HepG2 (cell line): ENCODE measurements at regions not wholly inside any gene's neighbourhood (a gene's known extent, or its start where the extent isn't known, plus 50 kb on each side); places are given as distances from the start of the nearest gene placed in this dataset.

Source experiments
- ATAC-seq: fragments of 200-7000 bp; cut with Tn5 transposase; 3 replicates; pipeline ENCODE4 v1.9.1; 2020; ENCODE audit warnings: mild to moderate bottlenecking, moderate library complexity
- BruUV-seq: library from RNA; stranded (reverse); fragments of 400-500 nt; replicated peaks from 2 replicates; lab custom pipeline; 2021; lab: Mats Ljungman, UMichigan
- CTCF ChIA-PET: fragments of 300-600 bp; formaldehyde crosslinking; extraction: SDS; loops from one replicate; lab custom pipeline; 2021; ENCODE audit warnings: low total read pairs, inconsistent platforms, low intra/inter-chr PET ratio; lab: Yijun Ruan, JAX
- POLR2A ChIA-PET: fragments of 350-600 bp; sonication (Branson Sonifier 250); formaldehyde crosslinking; loops from one replicate; lab custom pipeline; 2020; ENCODE audit warnings: antibody characterized with exemption, inconsistent platforms; lab: Yijun Ruan, JAX
- DNase-seq: peaks from one replicate; pipeline ENCODE4 v3.0.0-alpha.2; 2015; ENCODE audit warnings: low spot score
- FAIRE-seq: peaks from 3 replicates; lab custom pipeline; 2011; peaks lifted over from hg19 to GRCh38; lab: Jason Lieb, UNC
- H2AFZ ChIP-seq: one replicate; pipeline ENCODE4 v1.6.1; 2011; ENCODE audit warnings: low read length, inconsistent platforms
- H3K27ac ChIP-seq: fragments of 300-600 bp; 3 replicates; pipeline ENCODE4 v1.8.0; 2011; ENCODE audit warnings: mixed run types, mild to moderate bottlenecking, mixed read lengths, low read length, inconsistent platforms; ENCODE audit not compliant: insufficient read depth; ENCODE audit errors: extremely low read length
- H3K27me3 ChIP-seq, 2 experiments: fragments of 200-600 bp in 1 of 2; 2 replicates in 1 of 2; 3 replicates in 1 of 2; pipeline versions ENCODE4 v1.6.0 to v1.8.0; 2011; ENCODE audit warnings: low read length in 2 of 2, mild to moderate bottlenecking in 2 of 2, moderate library complexity in 2 of 2, inconsistent platforms in 1 of 2; ENCODE audit not compliant: insufficient read depth in 2 of 2, control insufficient read depth in 1 of 2
- H3K36me3 ChIP-seq, 2 experiments: fragments of 200-600 bp in 1 of 2; replicated peaks in 1 of 2; 2 replicates in 1 of 2; 3 replicates in 1 of 2; pipeline versions ENCODE4 v1.5.1 to v1.8.0; 2011; ENCODE audit warnings: low read length in 2 of 2, inconsistent platforms in 1 of 2; ENCODE audit not compliant: insufficient read depth in 2 of 2, control insufficient read depth in 1 of 2
- H3K4me1 ChIP-seq: 2 replicates; pipeline ENCODE4 v1.5.1; 2012; ENCODE audit warnings: low read length, inconsistent platforms; ENCODE audit not compliant: insufficient read depth
- H3K4me2 ChIP-seq: 2 replicates; pipeline ENCODE4 v1.6.0; 2011; ENCODE audit warnings: low read depth, low read length, inconsistent platforms
- H3K4me3 ChIP-seq, 3 experiments: fragments of 200-600 bp in 1 of 3; sonication (generic), shearing (Covaris generic) in 1 of 3; replicated peaks in 1 of 3; 2 replicates each; pipeline ENCODE4 v1.5.1; 2011 to 2016; ENCODE audit warnings: low read length in 3 of 3, inconsistent platforms in 2 of 3, low read depth in 2 of 3, mild to moderate bottlenecking in 2 of 3, control low read depth in 1 of 3, mixed read lengths in 1 of 3; ENCODE audit not compliant: insufficient read depth in 1 of 3
- H3K79me2 ChIP-seq: one replicate; pipeline ENCODE4 v1.6.1; 2011; ENCODE audit warnings: low read length, inconsistent platforms; ENCODE audit not compliant: insufficient read depth
- H3K9ac ChIP-seq: 2 replicates; pipeline ENCODE4 v1.6.0; 2011; ENCODE audit warnings: mild to moderate bottlenecking, low read depth, low read length, inconsistent platforms; ENCODE audit not compliant: insufficient read depth
- H3K9me3 ChIP-seq: 2 replicates; pipeline ENCODE4 v1.5.1; 2012; ENCODE audit warnings: mild to moderate bottlenecking, low read length
- H4K20me1 ChIP-seq: 2 replicates; pipeline ENCODE4 v1.6.0; 2011; ENCODE audit warnings: inconsistent platforms, mild to moderate bottlenecking, low read length, moderate library complexity; ENCODE audit not compliant: insufficient read depth
- ATAD3A ChIP-seq: sonication (generic); formaldehyde crosslinking; IDR thresholded peaks from 2 replicates; pipeline ENCODE4 v1.4.0; 2020; ENCODE audit warnings: missing genetic modification reagents
- CREB1 ChIP-seq, 2 experiments: fragments of 450-650 bp in 1 of 2; IDR thresholded peaks; 2 replicates each; pipeline ENCODE4 v1.6.1; 2016 to 2017; ENCODE audit warnings: control low read depth in 1 of 2, mild to moderate bottlenecking in 1 of 2, missing compliant biosample characterization in 1 of 2, missing genetic modification characterization in 1 of 2
- MXI1 ChIP-seq: IDR thresholded peaks from 3 replicates; pipeline ENCODE4 v1.6.1; 2012; ENCODE audit warnings: low read depth, low read length, inconsistent platforms, borderline replicate concordance
- RARG ChIP-seq: sonication (generic); formaldehyde crosslinking; IDR thresholded peaks from 2 replicates; pipeline ENCODE4 v1.4.0; 2020; ENCODE audit warnings: low read depth, mild to moderate bottlenecking, missing genetic modification reagents
- ZBTB1 ChIP-seq: sonication (generic); formaldehyde crosslinking; IDR thresholded peaks from 2 replicates; pipeline ENCODE4 v1.4.0; 2020; ENCODE audit warnings: missing genetic modification reagents, borderline replicate concordance
- WGBS: methylation state at CpG from one replicate; pipeline ENCODE4 v1.1.6; 2017; ENCODE audit warnings: low lambda C conversion rate; 5-methylcytosine and 5-hydroxymethylcytosine counted together
- in situ Hi-C: cut with HindIII; loops from 2 replicates; pipeline ENCODE4 v1.10.0; 2017; ENCODE audit warnings: low pct_unique_long_range_greater_than_20kb; ENCODE audit not compliant: extremely low pct_ligation_motif_present
- intact Hi-C: fragments of 100-400 bp; cut with micrococcal nuclease; formaldehyde crosslinking; loops from one replicate; pipeline ENCODE4 v1.10.0; 2022; ENCODE audit not compliant: unreplicated experiment
- TF ChIP-seq, protein P1 (sequence below), 2 experiments: fragments of 450-650 bp in 1 of 2; sonication (generic) in 1 of 2; formaldehyde crosslinking; IDR thresholded peaks; 2 replicates each; pipeline versions ENCODE4 v1.5.0 to v1.8.0; 2020 to 2022; ENCODE audit warnings: mild to moderate bottlenecking in 1 of 2, missing genetic modification reagents in 1 of 2
- TF ChIP-seq, protein P2 (sequence below): sonication (generic); formaldehyde crosslinking; IDR thresholded peaks from 2 replicates; pipeline ENCODE4 v1.5.1; 2020; ENCODE audit warnings: missing genetic modification reagents, mild to moderate bottlenecking, borderline replicate concordance
- TF ChIP-seq, protein P3 (sequence below): sonication (generic); formaldehyde crosslinking; IDR thresholded peaks from 2 replicates; pipeline ENCODE4 v1.4.0; 2020; ENCODE audit warnings: missing genetic modification reagents

DNA sequence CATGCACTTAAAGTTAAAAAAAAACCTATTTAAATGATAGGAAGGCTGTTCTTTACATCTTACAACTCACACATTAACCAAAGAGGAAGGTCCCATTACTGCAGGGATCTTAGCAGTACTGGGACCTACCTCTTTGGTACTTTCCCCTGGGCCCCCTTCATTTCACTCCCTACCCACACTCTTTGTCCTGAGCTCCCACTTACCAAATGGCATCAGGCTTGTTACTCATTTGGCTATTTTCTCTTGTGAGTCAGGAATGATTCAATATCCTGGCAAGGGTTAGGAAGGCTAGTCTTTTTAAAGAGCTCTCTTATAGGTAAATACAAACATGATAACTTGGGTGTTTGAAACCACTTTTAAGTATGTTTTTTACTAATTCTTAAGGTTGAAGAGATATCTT lies 117.4 kb upstream of the ELL2 start:
- H3K4me2 ChIP-seq, result no peak overlapping the region
- TF ChIP-seq, protein P1, sequence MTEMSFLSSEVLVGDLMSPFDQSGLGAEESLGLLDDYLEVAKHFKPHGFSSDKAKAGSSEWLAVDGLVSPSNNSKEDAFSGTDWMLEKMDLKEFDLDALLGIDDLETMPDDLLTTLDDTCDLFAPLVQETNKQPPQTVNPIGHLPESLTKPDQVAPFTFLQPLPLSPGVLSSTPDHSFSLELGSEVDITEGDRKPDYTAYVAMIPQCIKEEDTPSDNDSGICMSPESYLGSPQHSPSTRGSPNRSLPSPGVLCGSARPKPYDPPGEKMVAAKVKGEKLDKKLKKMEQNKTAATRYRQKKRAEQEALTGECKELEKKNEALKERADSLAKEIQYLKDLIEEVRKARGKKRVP (CRISPR knock-in tag; IDR thresholded peaks at IDR 0.05), result 0 out of 4 replicates have a peak, but pooled peaks of 1 of the 2 experiments have one; percentile 21
- TF ChIP-seq, protein P2, sequence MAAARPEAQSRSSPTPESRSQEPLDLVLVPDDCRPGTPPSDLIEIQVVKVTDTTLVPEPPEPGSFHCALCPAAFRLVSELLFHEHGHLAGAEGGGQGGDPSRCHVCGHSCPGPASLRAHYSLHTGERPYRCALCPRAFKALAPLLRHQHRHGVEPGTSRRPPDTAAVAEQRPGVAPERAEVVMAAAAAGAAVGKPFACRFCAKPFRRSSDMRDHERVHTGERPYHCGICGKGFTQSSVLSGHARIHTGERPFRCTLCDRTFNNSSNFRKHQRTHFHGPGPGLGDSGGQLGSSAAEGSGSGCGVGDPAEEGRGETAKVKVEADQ (CRISPR knock-in tag), result no peak
- TF ChIP-seq, all 625 proteins: peak for 1
- Histone ChIP-seq H4K20me1 (no peaks in the 10 kb centered on the region), H3K4me3 (no peak overlapping the region), H3K9me3 (no peaks in the 10 kb centered on the region), H3K27ac (no peak overlapping the region), H3K9ac (no peak overlapping the region), H3K79me2 (no peaks in the 10 kb centered on the region), H2AFZ (no peak overlapping the region), H3K4me1 (peaks cover 37% of the 10 kb centered on the region), H3K36me3 (no peaks in the 10 kb centered on the region), H3K27me3 (no peaks in the 10 kb centered on the region)
- ATAC-seq (no peak), FAIRE-seq (no peak), DNase-seq (peak; percentile 35)
- CTCF ChIA-PET, result no interaction called here
- POLR2A ChIA-PET, result interaction anchor here (1.2 to 1.4 kb wide), 2 partner anchors 9 to 92 kb away, joined by 4 read pairs; no protein-coding TSS in a partner anchor
- in situ Hi-C loops (no loop called here), intact Hi-C loops (no loop called here)
- BruUV-seq, result no TSS peak

DNA sequence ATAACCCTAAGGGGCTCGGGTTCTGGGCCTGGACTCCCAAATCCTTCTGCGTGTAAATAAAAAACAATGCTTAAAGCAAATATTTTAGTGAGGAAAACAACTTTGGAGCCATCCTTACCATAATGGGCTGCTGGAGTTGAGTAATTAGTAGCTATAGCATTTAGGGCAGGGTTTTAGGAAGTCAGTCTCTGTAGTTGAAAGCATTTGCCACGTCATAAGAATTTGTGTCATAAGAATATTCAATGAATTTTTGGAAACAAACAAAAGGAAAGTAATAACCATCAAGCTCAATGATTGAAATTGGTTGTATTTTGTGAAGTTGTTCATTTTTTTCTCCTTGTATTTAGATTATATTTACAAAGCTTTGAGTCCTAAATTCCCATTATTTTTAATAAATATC lies 114.8 kb upstream of the ELL2 start:
- TF ChIP-seq MXI1 (no peak), ATAD3A (CRISPR knock-in tag) (no peak), ZBTB1 (CRISPR knock-in tag) (no peak), CREB1 (IDR thresholded peaks at IDR 0.05) (no peak), CREB1 (CRISPR knock-in tag; IDR thresholded peaks at IDR 0.05) (no peak), RARG (CRISPR knock-in tag) (no peak)
- TF ChIP-seq, protein P3, sequence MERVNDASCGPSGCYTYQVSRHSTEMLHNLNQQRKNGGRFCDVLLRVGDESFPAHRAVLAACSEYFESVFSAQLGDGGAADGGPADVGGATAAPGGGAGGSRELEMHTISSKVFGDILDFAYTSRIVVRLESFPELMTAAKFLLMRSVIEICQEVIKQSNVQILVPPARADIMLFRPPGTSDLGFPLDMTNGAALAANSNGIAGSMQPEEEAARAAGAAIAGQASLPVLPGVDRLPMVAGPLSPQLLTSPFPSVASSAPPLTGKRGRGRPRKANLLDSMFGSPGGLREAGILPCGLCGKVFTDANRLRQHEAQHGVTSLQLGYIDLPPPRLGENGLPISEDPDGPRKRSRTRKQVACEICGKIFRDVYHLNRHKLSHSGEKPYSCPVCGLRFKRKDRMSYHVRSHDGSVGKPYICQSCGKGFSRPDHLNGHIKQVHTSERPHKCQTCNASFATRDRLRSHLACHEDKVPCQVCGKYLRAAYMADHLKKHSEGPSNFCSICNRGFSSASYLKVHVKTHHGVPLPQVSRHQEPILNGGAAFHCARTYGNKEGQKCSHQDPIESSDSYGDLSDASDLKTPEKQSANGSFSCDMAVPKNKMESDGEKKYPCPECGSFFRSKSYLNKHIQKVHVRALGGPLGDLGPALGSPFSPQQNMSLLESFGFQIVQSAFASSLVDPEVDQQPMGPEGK (CRISPR knock-in tag), result no peak
- ATAC-seq (no peak), DNase-seq (no peak), FAIRE-seq (no peak)
- POLR2A ChIA-PET, result no interaction called here
- in situ Hi-C loops, result no loop called here
- CTCF ChIA-PET, result no interaction called here
- intact Hi-C loops, result no loop called here
- H3K9ac ChIP-seq, result no peak overlapping the region
- no peaks in the 10 kb centered on the region for H3K9me3 ChIP-seq
- BruUV-seq, result no TSS peak
- no peak overlapping the region for H2AFZ ChIP-seq
- no peak overlapping the region for H3K4me3 ChIP-seq
- H3K27me3 ChIP-seq, result no peaks in the 10 kb centered on the region
- H3K36me3 ChIP-seq, result no peaks in the 10 kb centered on the region
- no peaks in the 10 kb centered on the region for H4K20me1 ChIP-seq
- no peak overlapping the region for H3K27ac ChIP-seq
- 93% methylated on average over 3 of the region's 3 CpGs for WGBS
- H3K4me2 ChIP-seq, result no peak overlapping the region
- H3K4me1 ChIP-seq, result peaks cover 38% of the 10 kb centered on the region
- H3K79me2 ChIP-seq, result no peaks in the 10 kb centered on the region
